SK-N-SH (cell line): ENCODE measurements at regions not wholly inside any gene's neighbourhood (a gene's known extent, or its start where the extent isn't known, plus 50 kb on each side); places are given as distances from the start of the nearest gene placed in this dataset.

ENCODE experiments used
- CTCF ChIA-PET: fragments of 300-600, 350-600 bp; formaldehyde crosslinking; extraction: SDS; loops from one replicate; lab custom pipeline; 2021; lab: Yijun Ruan, JAX
- POLR2A ChIA-PET: fragments of 350-600 bp; sonication (Branson Sonifier 250); formaldehyde crosslinking; extraction: SDS; loops from one replicate; lab custom pipeline; 2020; ENCODE audit warnings: antibody characterized with exemption, inconsistent platforms; lab: Yijun Ruan, JAX
- DNase-seq: peaks from one replicate; pipeline ENCODE4 v3.0.0; 2012
- H2AFZ ChIP-seq: fragments of 200-600 bp; sonication (generic); 2 replicates; pipeline ENCODE4 v1.8.1; 2016; ENCODE audit warnings: antibody characterized with exemption, mild to moderate bottlenecking, low read depth
- H3F3A ChIP-seq: fragments of 200-600 bp; sonication (generic); replicated peaks from 2 replicates; pipeline ENCODE3; 2016; ENCODE audit warnings: antibody characterized with exemption, mild to moderate bottlenecking; ENCODE audit not compliant: insufficient read depth
- H3K27ac ChIP-seq, 2 experiments: fragments of 200-500 bp in 1 of 2; fragments of 200-600 bp in 1 of 2; sonication (Bioruptor generic) in 1 of 2; sonication (generic), shearing (Covaris generic) in 1 of 2; 2 replicates each; pipeline versions ENCODE4 v1.5.1 to v1.6.1; 2014 to 2016; ENCODE audit warnings: low read depth in 2 of 2, inconsistent platforms in 1 of 2, low read length in 1 of 2, mild to moderate bottlenecking in 1 of 2, mixed read lengths in 1 of 2
- H3K27me3 ChIP-seq: fragments of 200-600 bp; sonication (generic), shearing (Covaris generic); 2 replicates; pipeline ENCODE4 v1.6.1; 2016; ENCODE audit warnings: mixed run types; ENCODE audit not compliant: insufficient read depth
- H3K36me3 ChIP-seq, 2 experiments: fragments of 200-500 bp in 1 of 2; fragments of 200-600 bp in 1 of 2; sonication (Bioruptor generic) in 1 of 2; sonication (generic) in 1 of 2; replicated peaks in 1 of 2; 2 replicates each; pipeline versions ENCODE3 to v1.5.1; 2014 to 2016; ENCODE audit warnings: low read length in 1 of 2, mild to moderate bottlenecking in 1 of 2; ENCODE audit not compliant: insufficient read depth in 2 of 2, control insufficient read depth in 1 of 2
- H3K4me1 ChIP-seq, 2 experiments: fragments of 200-500 bp in 1 of 2; fragments of 200-600 bp in 1 of 2; sonication (Bioruptor generic) in 1 of 2; sonication (generic), shearing (Covaris generic) in 1 of 2; 2 replicates each; pipeline versions ENCODE4 v1.5.1 to v1.6.1; 2014 to 2016; ENCODE audit warnings: low read depth in 1 of 2, low read length in 1 of 2, mixed run types in 1 of 2; ENCODE audit not compliant: insufficient read depth in 2 of 2, control insufficient read depth in 1 of 2
- H3K4me2 ChIP-seq: fragments of 200-600 bp; sonication (generic), shearing (Covaris generic); 2 replicates; pipeline ENCODE4 v1.6.1; 2017; ENCODE audit warnings: mixed run types
- H3K4me3 ChIP-seq, 2 experiments: fragments of 200-500 bp in 1 of 2; fragments of 200-600 bp in 1 of 2; sonication (Bioruptor generic) in 1 of 2; sonication (generic), shearing (Covaris generic) in 1 of 2; 2 replicates each; pipeline versions ENCODE4 v1.5.1 to v1.8.1; 2014 to 2016; ENCODE audit warnings: low read depth in 2 of 2, inconsistent platforms in 1 of 2, low read length in 1 of 2, mild to moderate bottlenecking in 1 of 2, mixed read lengths in 1 of 2, moderate library complexity in 1 of 2
- H3K79me2 ChIP-seq: fragments of 200-600 bp; sonication (generic); 2 replicates; pipeline ENCODE4 v1.8.1; 2017; ENCODE audit warnings: mild to moderate bottlenecking; ENCODE audit not compliant: insufficient read depth
- H3K9ac ChIP-seq: fragments of 200-600 bp; sonication (generic); 2 replicates; pipeline ENCODE4 v1.6.1; 2017; ENCODE audit warnings: mixed run types
- H3K9me2 ChIP-seq: fragments of 200-600 bp; sonication (generic); 2 replicates; pipeline ENCODE4 v1.6.1; 2017; ENCODE audit warnings: mixed run types
- H3K9me3 ChIP-seq: fragments of 200-600 bp; sonication (generic); 2 replicates; pipeline ENCODE4 v1.6.1; 2017; ENCODE audit warnings: mixed run types, mild to moderate bottlenecking, moderate library complexity
- H4K20me1 ChIP-seq: fragments of 200-600 bp; sonication (generic); 2 replicates; pipeline ENCODE4 v1.6.1; 2017; ENCODE audit warnings: mild to moderate bottlenecking, mixed run types; ENCODE audit not compliant: insufficient read depth
- EP300 ChIP-seq, 2 experiments: IDR thresholded peaks; 2 replicates each; pipeline versions ENCODE4 v1.4.0 to v1.6.1; 2012; ENCODE audit warnings: borderline replicate concordance in 1 of 2, low read depth in 1 of 2, low read length in 1 of 2
- FOXJ3 ChIP-seq: sonication (generic); formaldehyde crosslinking; IDR thresholded peaks from 2 replicates; pipeline ENCODE4 v1.5.1; 2020; ENCODE audit warnings: mild to moderate bottlenecking, missing genetic modification reagents
- FOXM1 ChIP-seq: IDR thresholded peaks from 2 replicates; pipeline ENCODE4 v1.4.0; 2012; ENCODE audit warnings: low read depth, mild to moderate bottlenecking
- MXI1 ChIP-seq: IDR thresholded peaks from 2 replicates; pipeline ENCODE4 v1.6.1; 2012; ENCODE audit warnings: mild to moderate bottlenecking, low read depth, low read length, improper control_type of control experiment
- NFIC ChIP-seq: IDR thresholded peaks from 2 replicates; pipeline ENCODE4 v1.4.0; 2012; ENCODE audit warnings: borderline replicate concordance
- SIN3A ChIP-seq: IDR thresholded peaks from 2 replicates; pipeline ENCODE4 v1.6.1; 2012; ENCODE audit warnings: low read depth, mild to moderate bottlenecking, low read length, moderate library complexity, borderline replicate concordance
- TAF1 ChIP-seq: IDR thresholded peaks from 2 replicates; pipeline ENCODE4 v1.6.1; 2012; ENCODE audit warnings: low read depth, mild to moderate bottlenecking, low read length, moderate library complexity, borderline replicate concordance
- TCF12 ChIP-seq: IDR thresholded peaks from 2 replicates; pipeline ENCODE4 v1.4.0; 2012
- TEAD4 ChIP-seq: IDR thresholded peaks from 2 replicates; pipeline ENCODE4 v1.4.0; 2012; ENCODE audit warnings: mild to moderate bottlenecking, borderline replicate concordance; ENCODE audit not compliant: insufficient read depth
- WGBS: methylation state at CpG from one replicate; pipeline ENCODE4 v1.1.6; 2017; ENCODE audit warnings: low lambda C conversion rate; 5-methylcytosine and 5-hydroxymethylcytosine counted together
- TF ChIP-seq, protein P1 (sequence below): fragments of 150-350 bp; IDR thresholded peaks from 2 replicates; pipeline ENCODE4 v1.6.1; 2017; ENCODE audit warnings: antibody characterized with exemption, low read length, low read depth, borderline replicate concordance
- TF ChIP-seq, protein P2 (sequence below): IDR thresholded peaks from 2 replicates; pipeline ENCODE4; 2012
- TF ChIP-seq, protein P3 (sequence below): fragments of 200-600 bp; sonication (generic); IDR thresholded peaks from 2 replicates; pipeline ENCODE4 v1.6.1; 2017; ENCODE audit warnings: antibody characterized with exemption, mild to moderate bottlenecking, moderate library complexity
- TF ChIP-seq, protein P4 (sequence below): IDR thresholded peaks from 2 replicates; pipeline ENCODE4 v1.6.1; 2012; ENCODE audit warnings: mild to moderate bottlenecking, low read depth, low read length, moderate library complexity

DNA sequence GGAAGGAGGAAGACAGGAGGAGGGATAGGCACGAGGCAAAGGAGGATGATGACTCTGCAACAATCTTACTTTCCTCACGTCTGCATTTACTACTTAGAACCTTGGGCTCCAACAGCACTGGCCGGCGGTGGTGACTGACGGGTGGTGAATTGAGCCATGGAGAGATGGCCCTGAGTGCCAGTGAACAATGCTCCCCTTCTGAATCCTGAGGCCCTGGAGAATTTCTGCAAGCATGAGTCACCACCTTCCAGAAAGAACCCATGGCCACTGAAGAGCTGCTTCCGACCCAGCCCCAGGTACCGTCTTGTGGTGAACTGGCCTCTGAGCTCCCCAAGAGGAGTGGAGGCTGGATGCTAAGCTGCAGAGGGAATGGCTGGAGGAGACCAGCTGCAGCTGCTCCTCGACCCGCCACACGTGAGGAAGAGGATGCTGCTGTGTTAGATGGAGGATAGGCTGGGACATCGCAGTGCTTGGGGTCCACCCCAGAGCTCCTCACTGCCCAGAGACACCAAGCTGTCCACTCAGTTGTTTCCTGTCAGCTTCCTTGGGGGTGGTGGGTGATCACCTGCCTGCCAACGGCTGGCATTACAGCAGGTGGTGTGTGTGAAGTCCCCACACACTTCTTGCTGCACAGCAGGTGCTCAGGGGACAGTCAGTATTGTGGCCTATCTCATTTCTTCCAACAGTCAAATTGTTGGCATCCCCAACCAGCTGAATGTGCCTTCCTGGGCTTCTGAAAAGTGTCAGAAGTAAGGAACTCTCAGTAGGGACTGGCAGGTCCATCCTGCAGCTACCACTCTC, 186.5 kb upstream of the ID2 start:
- Histone ChIP-seq H3K27ac (no peak overlapping the region), H3K9ac (no peak overlapping the region), H3K36me3 (no peaks in the 10 kb centered on the region), H3K9me3 (no peaks in the 10 kb centered on the region), H3K4me2 (no peak overlapping the region), H3F3A (no peaks in the 10 kb centered on the region), H3K4me1 (peaks cover 0 to 10% of the 10 kb centered on the region in 2 experiments; a peak in 2 of 4 replicates), H3K4me3 (no peak overlapping the region), H3K9me2 (no peaks in the 10 kb centered on the region), H2AFZ (no peak overlapping the region), H3K27me3 (no peaks in the 10 kb centered on the region), H3K79me2 (no peaks in the 10 kb centered on the region), H4K20me1 (no peaks in the 10 kb centered on the region)
- 83% methylated on average over 12 of the region's 12 CpGs for WGBS
- CTCF ChIA-PET = interaction anchor here (1.0 to 1.4 kb wide), 3 partner anchors 14 to 121 kb away, joined by 3 read pairs; no protein-coding TSS in a partner anchor
- TF ChIP-seq, protein P1, sequence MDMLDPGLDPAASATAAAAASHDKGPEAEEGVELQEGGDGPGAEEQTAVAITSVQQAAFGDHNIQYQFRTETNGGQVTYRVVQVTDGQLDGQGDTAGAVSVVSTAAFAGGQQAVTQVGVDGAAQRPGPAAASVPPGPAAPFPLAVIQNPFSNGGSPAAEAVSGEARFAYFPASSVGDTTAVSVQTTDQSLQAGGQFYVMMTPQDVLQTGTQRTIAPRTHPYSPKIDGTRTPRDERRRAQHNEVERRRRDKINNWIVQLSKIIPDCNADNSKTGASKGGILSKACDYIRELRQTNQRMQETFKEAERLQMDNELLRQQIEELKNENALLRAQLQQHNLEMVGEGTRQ = no peak
- TF ChIP-seq EP300 (IDR thresholded peaks at IDR 0.05; ENCODE audit: borderline replicate concordance in 1 of 2, low read depth in 1 of 2, low read length in 1 of 2) = no peak
- TF ChIP-seq MXI1 = no peak
- no peak for TF ChIP-seq FOXJ3 (CRISPR knock-in tag)
- no peak for TF ChIP-seq TEAD4
- TF ChIP-seq, protein P2, sequence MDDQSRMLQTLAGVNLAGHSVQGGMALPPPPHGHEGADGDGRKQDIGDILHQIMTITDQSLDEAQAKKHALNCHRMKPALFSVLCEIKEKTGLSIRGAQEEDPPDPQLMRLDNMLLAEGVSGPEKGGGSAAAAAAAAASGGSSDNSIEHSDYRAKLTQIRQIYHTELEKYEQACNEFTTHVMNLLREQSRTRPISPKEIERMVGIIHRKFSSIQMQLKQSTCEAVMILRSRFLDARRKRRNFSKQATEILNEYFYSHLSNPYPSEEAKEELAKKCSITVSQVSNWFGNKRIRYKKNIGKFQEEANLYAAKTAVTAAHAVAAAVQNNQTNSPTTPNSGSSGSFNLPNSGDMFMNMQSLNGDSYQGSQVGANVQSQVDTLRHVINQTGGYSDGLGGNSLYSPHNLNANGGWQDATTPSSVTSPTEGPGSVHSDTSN = no peak
- TF ChIP-seq SIN3A = no peak
- TF ChIP-seq NFIC = no peak
- TF ChIP-seq TCF12 = no peak
- no peak for TF ChIP-seq TAF1
- TF ChIP-seq, protein P3, sequence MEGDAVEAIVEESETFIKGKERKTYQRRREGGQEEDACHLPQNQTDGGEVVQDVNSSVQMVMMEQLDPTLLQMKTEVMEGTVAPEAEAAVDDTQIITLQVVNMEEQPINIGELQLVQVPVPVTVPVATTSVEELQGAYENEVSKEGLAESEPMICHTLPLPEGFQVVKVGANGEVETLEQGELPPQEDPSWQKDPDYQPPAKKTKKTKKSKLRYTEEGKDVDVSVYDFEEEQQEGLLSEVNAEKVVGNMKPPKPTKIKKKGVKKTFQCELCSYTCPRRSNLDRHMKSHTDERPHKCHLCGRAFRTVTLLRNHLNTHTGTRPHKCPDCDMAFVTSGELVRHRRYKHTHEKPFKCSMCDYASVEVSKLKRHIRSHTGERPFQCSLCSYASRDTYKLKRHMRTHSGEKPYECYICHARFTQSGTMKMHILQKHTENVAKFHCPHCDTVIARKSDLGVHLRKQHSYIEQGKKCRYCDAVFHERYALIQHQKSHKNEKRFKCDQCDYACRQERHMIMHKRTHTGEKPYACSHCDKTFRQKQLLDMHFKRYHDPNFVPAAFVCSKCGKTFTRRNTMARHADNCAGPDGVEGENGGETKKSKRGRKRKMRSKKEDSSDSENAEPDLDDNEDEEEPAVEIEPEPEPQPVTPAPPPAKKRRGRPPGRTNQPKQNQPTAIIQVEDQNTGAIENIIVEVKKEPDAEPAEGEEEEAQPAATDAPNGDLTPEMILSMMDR = no peak
- TF ChIP-seq, protein P4, sequence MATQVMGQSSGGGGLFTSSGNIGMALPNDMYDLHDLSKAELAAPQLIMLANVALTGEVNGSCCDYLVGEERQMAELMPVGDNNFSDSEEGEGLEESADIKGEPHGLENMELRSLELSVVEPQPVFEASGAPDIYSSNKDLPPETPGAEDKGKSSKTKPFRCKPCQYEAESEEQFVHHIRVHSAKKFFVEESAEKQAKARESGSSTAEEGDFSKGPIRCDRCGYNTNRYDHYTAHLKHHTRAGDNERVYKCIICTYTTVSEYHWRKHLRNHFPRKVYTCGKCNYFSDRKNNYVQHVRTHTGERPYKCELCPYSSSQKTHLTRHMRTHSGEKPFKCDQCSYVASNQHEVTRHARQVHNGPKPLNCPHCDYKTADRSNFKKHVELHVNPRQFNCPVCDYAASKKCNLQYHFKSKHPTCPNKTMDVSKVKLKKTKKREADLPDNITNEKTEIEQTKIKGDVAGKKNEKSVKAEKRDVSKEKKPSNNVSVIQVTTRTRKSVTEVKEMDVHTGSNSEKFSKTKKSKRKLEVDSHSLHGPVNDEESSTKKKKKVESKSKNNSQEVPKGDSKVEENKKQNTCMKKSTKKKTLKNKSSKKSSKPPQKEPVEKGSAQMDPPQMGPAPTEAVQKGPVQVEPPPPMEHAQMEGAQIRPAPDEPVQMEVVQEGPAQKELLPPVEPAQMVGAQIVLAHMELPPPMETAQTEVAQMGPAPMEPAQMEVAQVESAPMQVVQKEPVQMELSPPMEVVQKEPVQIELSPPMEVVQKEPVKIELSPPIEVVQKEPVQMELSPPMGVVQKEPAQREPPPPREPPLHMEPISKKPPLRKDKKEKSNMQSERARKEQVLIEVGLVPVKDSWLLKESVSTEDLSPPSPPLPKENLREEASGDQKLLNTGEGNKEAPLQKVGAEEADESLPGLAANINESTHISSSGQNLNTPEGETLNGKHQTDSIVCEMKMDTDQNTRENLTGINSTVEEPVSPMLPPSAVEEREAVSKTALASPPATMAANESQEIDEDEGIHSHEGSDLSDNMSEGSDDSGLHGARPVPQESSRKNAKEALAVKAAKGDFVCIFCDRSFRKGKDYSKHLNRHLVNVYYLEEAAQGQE = no peak
- TF ChIP-seq FOXM1 = no peak
- no peak for DNase-seq
- POLR2A ChIA-PET = no interaction called here
